ENCODE measurements at regions not wholly inside any gene's neighbourhood (a gene's known extent, or its start where the extent isn't known, plus 50 kb on each side); places are given as distances from the start of the nearest gene placed in this dataset.

DNA sequence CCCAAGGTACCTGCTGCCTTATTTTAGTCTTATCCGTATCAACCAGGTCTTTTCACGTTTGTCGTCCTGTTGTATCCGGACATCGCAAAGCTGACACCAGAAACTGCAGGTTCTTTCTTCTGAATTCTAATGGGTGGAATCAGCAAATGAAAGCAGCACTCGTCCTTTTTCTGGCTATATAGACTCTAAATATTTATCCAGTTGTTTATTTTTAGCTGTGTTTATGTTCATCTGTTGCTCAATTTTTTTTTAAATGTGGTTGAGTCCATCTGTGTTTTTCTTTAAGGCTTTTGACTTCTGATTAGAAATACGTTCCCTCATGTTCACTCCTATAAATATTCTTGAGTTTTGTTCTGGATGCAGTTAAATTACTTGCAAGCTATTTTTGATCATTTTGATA lies 831.7 kb downstream of the MTRR start:
- no peak for DNase-seq
- no peak overlapping the region for H3K27ac ChIP-seq
- intact Hi-C loops (cut with DNase I; ENCODE audit: low total_unique reads), result no loop called here

GRCh38 chr5:8701251-8701650 lies 832.3 kb downstream of the MTRR start:
- Histone ChIP-seq H3K27me3 (no peaks in the 10 kb centered on the region), H3K27ac (no peak overlapping the region), H3K9me3 (no peaks in the 10 kb centered on the region), H3K4me1 (peaks cover 0 to 11% (median 0%) of the 10 kb centered on the region in 4 donors), H3K36me3 (no peaks in the 10 kb centered on the region), H3K4me3 (no peak overlapping the region)
- TF ChIP-seq CTCF (IDR thresholded peaks at IDR 0.05), result no peak
- no peak for DNase-seq
- intact Hi-C loops (cut with DNase I; ENCODE audit: low total_unique reads), result no loop called here

More for the DNA sequence above, 831.7 kb downstream of the MTRR start:
- H3K36me3 ChIP-seq, result no peaks in the 10 kb centered on the region
- no peak for TF ChIP-seq CTCF (IDR thresholded peaks at IDR 0.05)
- no peaks in the 10 kb centered on the region for H3K9me3 ChIP-seq
- H3K27me3 ChIP-seq, result no peaks in the 10 kb centered on the region
- H3K4me1 ChIP-seq, result peaks cover 0 to 15% (median 1%) of the 10 kb centered on the region in 4 donors
- no peak overlapping the region for H3K4me3 ChIP-seq

DNA sequence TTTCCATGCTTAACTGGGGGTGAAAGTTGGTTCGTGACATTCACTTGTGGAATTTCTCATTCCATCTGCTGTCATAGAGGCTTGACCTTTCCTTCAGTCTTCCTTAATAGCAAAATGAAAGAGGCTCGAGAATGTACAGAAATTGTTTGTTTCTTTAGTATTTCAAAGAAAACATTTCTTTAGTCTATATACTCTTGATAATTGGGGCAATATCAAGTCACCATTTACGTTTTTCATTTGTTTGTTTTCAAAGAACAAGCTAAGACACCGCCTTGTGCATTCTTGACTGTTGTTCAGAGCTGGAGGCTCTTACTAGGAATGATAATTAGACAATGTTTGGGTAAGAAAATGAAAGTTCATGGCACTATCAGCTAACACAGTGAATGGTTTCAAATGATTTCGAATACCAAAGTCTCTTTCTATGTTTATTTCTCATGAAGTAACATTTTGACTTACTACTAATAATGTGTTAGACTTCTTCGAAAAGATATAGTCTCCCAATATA lies 835.4 kb downstream of the SEMA5A start:
- no peak for DNase-seq
- Histone ChIP-seq H3K27ac (no peak overlapping the region), H3K4me3 (no peak overlapping the region), H3K4me1 (no peaks in the 10 kb centered on the region), H3K9me3 (no peaks in the 10 kb centered on the region), H3K36me3 (no peaks in the 10 kb centered on the region), H3K27me3 (no peaks in the 10 kb centered on the region)
- no peak for TF ChIP-seq CTCF (IDR thresholded peaks at IDR 0.05)
- intact Hi-C loops (cut with DNase I; ENCODE audit: low total_unique reads), result no loop called here

GRCh38 chr5:8714198-8714597 lies 831.7 kb downstream of the SEMA5A start:
- H3K36me3 ChIP-seq, result no peaks in the 10 kb centered on the region
- intact Hi-C loops (cut with DNase I; ENCODE audit: low total_unique reads), result no loop called here
- H3K27ac ChIP-seq, result no peak overlapping the region
- no peaks in the 10 kb centered on the region for H3K9me3 ChIP-seq
- H3K4me1 ChIP-seq, result no peaks in the 10 kb centered on the region
- TF ChIP-seq CTCF (IDR thresholded peaks at IDR 0.05), result no peak
- no peak overlapping the region for H3K4me3 ChIP-seq
- no peaks in the 10 kb centered on the region for H3K27me3 ChIP-seq
- DNase-seq, result no peak

DNA sequence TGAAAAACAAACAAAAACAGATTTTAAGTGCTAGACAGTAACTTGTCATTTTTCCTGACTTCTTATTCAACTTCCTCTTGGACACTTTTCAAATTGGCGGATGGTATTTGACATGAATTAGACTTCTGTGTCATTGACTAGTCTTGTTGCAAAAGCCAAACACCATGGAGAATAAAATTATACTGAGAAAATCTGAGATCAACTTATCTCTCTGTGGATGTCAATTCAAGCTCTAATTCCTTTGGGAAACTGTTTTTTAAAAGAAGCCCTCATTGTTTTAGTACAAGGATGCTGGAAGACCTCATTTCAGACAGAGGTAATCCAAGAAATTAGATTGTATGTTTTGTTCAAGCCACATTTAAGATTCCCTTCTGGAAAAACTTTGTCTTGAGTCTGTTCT lies 831.0 kb downstream of the SEMA5A start:
- H3K4me1 ChIP-seq, result no peaks in the 10 kb centered on the region
- H3K9me3 ChIP-seq, result no peaks in the 10 kb centered on the region
- H3K27me3 ChIP-seq, result no peaks in the 10 kb centered on the region
- no peaks in the 10 kb centered on the region for H3K36me3 ChIP-seq
- no peak overlapping the region for H3K27ac ChIP-seq
- DNase-seq, result no peak
- intact Hi-C loops (cut with DNase I; ENCODE audit: low total_unique reads), result no loop called here
- H3K4me3 ChIP-seq, result no peak overlapping the region
- no peak for TF ChIP-seq CTCF (IDR thresholded peaks at IDR 0.05)

GRCh38 chr5:8719796-8720195 lies 826.1 kb downstream of the SEMA5A start:
- no peaks in the 10 kb centered on the region for H3K27me3 ChIP-seq
- no peak overlapping the region for H3K27ac ChIP-seq
- no peaks in the 10 kb centered on the region for H3K9me3 ChIP-seq
- DNase-seq, result no peak
- peaks cover 0 to 7% (median 0%) of the 10 kb centered on the region in 4 donors for H3K4me1 ChIP-seq
- no peaks in the 10 kb centered on the region for H3K36me3 ChIP-seq
- intact Hi-C loops (cut with DNase I; ENCODE audit: low total_unique reads), result no loop called here
- TF ChIP-seq CTCF (IDR thresholded peaks at IDR 0.05), result no peak
- H3K4me3 ChIP-seq, result no peak overlapping the region

All from tibial artery (tissue), 4 donors.